ENCODE measurements at regions not wholly inside any gene's neighbourhood (a gene's known extent, or its start where the extent isn't known, plus 50 kb on each side); places are given as distances from the start of the nearest gene placed in this dataset.

DNA sequence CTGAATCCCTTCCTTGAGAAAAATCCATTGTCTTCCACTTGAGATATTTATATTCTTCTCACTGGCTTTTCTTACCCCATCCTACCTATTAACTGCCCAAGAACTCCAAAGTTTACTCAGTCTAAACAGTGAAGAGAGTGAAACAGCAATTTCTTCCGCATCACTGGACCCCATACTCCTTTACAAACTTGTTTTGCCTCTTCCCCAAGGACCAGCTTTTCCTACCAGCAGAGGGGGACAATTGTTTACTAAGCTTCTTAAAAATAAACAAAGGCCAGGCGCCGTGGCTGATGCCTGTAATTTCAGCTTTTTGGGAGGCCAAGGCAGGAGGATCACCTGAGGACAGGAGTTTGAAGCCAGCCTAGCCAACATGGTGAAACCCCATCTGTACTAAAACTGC lies 52.0 kb downstream of the LRATD1 start:
- no peak overlapping the region for H3K4me3 Mint-ChIP-seq
- no peaks in the 10 kb centered on the region for H3K27me3 Mint-ChIP-seq
- no peaks in the 10 kb centered on the region for H3K4me1 Mint-ChIP-seq
- H3K36me3 Mint-ChIP-seq (ENCODE audit: low read depth): no peaks in the 10 kb centered on the region
- CTCF ChIA-PET: interaction anchor here (1.4 kb wide), 1 partner anchor 13 kb away, joined by 3 read pairs; no protein-coding TSS in a partner anchor
- H3K9me3 Mint-ChIP-seq: no peaks in the 10 kb centered on the region
- no peak for DNase-seq
- no peak overlapping the region for H3K27ac Mint-ChIP-seq
- POLR2A ChIA-PET: no interaction called here

DNA sequence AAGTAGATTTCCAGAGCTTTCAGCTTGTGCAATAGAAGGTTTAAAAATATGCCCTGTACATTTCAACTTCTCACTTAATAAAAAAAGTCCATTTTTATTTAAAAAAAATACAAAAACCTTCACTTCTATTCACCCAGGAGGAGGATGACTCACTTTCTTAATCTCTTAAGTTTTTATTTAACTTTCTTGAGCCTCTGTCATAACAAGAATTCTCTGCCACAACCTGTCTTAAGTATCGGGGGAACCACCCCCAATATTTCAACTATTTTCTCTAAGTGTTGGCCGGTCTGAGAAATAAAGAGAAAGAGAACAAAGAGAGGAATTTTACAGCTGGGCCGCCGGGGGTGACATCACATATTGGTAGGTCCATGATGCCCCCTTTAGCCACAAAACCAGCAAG lies 58.4 kb downstream of the LRATD1 start:
- H3K27ac Mint-ChIP-seq: no peak overlapping the region
- H3K36me3 Mint-ChIP-seq (ENCODE audit: low read depth): no peaks in the 10 kb centered on the region
- H3K27me3 Mint-ChIP-seq: no peaks in the 10 kb centered on the region
- CTCF ChIA-PET: no interaction called here
- no peak overlapping the region for H3K4me3 Mint-ChIP-seq
- no peaks in the 10 kb centered on the region for H3K4me1 Mint-ChIP-seq
- POLR2A ChIA-PET: no interaction called here
- no peak for DNase-seq
- H3K9me3 Mint-ChIP-seq: peaks cover 3% of the 10 kb centered on the region

DNA sequence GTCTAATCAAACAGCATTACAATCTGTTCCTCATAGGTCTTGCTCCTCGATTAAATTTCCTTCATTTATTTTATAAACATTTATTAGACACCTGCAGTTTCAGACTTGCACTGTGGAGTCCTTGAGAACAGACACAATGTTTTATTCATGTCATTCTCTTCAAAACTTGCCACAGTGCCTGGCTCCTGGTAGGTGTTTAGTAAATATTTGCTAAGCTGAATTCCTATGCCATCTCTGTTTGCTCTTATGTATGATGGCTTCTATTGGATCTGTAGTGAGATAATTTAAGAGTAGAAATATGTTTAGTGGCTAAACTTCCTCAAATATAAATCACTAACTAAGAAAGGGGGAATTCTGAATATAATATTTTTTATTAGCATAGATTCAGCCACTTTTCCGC lies 61.4 kb downstream of the LRATD1 start:
- CTCF ChIA-PET: no interaction called here

DNA sequence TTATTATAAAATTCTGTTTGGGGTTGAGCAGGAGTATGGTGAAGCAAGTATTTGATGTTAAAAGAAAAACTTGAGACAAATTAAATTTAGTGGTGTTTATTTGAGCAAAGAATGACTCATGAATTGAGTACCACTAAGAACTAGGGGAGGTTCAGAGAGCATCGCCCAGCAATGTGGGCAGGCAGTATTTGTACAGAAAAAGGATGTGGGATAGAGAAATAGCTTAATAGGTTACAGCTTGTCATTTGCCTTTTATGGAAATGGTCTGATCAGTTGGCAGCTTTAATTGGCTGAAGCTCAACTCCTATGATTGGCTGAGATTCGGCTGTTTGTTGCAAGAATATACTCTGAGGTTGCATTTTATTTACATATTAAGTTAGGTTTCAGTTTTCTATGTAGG lies 68.2 kb downstream of the LRATD1 start:
- Mint-ChIP-seq H3K27me3 (no peaks in the 10 kb centered on the region), H3K36me3 (ENCODE audit: low read depth) (no peaks in the 10 kb centered on the region), H3K27ac (no peak overlapping the region), H3K4me3 (no peak overlapping the region), H3K9me3 (no peaks in the 10 kb centered on the region), H3K4me1 (no peaks in the 10 kb centered on the region)
- ChIA-PET CTCF (no interaction called here), POLR2A (no interaction called here)
- DNase-seq: no peak

More for the DNA sequence above, 61.4 kb downstream of the LRATD1 start:
- Mint-ChIP-seq H3K9me3 (peaks cover 3% of the 10 kb centered on the region), H3K36me3 (ENCODE audit: low read depth) (no peaks in the 10 kb centered on the region), H3K27ac (no peak overlapping the region), H3K27me3 (no peaks in the 10 kb centered on the region), H3K4me1 (no peaks in the 10 kb centered on the region), H3K4me3 (no peak overlapping the region)
- no peak for DNase-seq
- POLR2A ChIA-PET: no interaction called here

DNA sequence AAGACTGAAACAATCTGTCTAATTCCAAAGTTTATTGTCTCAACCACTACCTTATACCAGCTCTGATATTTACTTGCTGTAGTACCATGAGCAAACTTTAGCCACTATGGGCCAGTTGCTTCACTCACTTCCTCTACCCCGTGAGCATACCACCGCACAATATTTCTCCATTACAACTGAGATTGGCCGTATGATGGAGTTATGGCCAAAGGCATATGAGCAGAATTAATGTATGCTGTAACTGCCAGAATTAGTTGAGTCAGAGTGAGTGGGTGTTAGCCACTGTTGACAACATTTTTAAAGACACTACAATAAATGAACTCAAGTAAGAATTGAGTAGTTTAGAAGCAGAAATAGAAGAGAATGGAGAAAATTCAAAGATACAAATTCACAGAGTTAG lies 69.7 kb downstream of the LRATD1 start:
- Mint-ChIP-seq H3K9me3 (no peaks in the 10 kb centered on the region), H3K4me3 (no peak overlapping the region), H3K4me1 (no peaks in the 10 kb centered on the region), H3K36me3 (ENCODE audit: low read depth) (no peaks in the 10 kb centered on the region), H3K27ac (no peak overlapping the region), H3K27me3 (no peaks in the 10 kb centered on the region)
- no peak for DNase-seq
- POLR2A ChIA-PET: no interaction called here
- CTCF ChIA-PET: no interaction called here

DNA sequence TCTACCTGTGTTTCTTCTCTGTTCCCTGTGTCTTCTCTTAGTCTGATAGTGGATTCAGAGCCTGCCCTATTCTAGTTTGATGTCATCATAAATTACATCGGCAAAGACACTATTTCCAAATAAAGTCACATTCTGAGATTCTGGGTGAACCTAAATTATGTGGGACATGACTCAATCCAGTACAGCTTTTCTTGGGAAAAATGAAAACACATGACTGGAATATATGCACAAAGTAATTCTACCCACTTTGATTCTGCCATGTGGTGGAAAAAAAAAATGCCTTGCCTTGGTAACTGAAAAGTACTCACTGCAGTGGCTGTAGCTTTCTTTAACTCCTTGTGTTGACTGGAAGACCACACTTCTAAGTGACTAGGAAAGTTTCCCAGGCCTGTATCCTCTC lies 73.7 kb downstream of the LRATD1 start:
- Mint-ChIP-seq H3K27me3 (no peaks in the 10 kb centered on the region), H3K27ac (no peak overlapping the region), H3K4me3 (no peak overlapping the region), H3K36me3 (ENCODE audit: low read depth) (no peaks in the 10 kb centered on the region), H3K4me1 (no peaks in the 10 kb centered on the region), H3K9me3 (no peaks in the 10 kb centered on the region)
- ChIA-PET POLR2A (no interaction called here), CTCF (no interaction called here)
- no peak for DNase-seq

DNA sequence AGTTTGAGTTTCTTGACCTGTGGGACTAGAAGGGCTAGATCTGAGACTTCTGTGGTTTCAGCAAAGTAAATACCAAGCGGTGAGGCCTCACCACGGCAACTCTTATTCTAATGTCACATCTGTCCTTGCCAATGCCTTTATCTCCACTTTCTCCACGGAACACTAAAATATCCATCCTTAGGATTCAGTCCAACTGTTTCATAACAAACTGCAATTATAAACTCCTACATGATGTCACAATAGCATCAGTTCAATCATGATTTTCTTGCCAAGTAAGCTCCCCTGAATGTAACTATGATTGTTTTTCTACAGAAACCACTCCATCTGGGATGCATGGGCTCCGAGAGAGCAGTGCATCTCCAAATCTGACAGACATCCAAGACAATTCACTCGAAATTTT lies 79.6 kb downstream of the LRATD1 start:
- no peak overlapping the region for H3K4me3 Mint-ChIP-seq
- POLR2A ChIA-PET: no interaction called here
- no peaks in the 10 kb centered on the region for H3K9me3 Mint-ChIP-seq
- DNase-seq: no peak
- H3K27ac Mint-ChIP-seq: no peak overlapping the region
- no peaks in the 10 kb centered on the region for H3K4me1 Mint-ChIP-seq
- no peaks in the 10 kb centered on the region for H3K36me3 Mint-ChIP-seq (ENCODE audit: low read depth)
- H3K27me3 Mint-ChIP-seq: no peaks in the 10 kb centered on the region
- CTCF ChIA-PET: no interaction called here

DNA sequence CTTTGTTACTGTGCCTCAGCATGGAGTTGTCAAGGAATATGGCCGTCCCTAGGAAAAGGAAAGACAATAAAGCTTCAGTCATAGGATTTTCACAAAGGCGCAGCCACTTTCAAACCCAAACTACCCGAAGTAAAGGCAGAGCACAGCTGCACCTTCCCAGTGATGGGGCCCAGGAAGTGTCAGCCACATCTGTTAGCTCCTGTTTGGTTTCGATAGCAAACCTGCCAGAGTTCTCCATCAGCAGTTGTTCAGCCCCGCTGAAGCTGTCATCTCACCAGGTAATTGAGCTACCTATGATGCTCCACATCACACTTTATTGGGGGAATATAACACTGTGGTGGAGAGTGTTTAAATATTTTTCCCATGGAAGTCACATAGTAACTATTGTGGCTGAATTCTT lies 80.7 kb downstream of the LRATD1 start:
- CTCF ChIA-PET: no interaction called here
- Mint-ChIP-seq H3K36me3 (ENCODE audit: low read depth) (no peaks in the 10 kb centered on the region), H3K27me3 (no peaks in the 10 kb centered on the region)

DNA sequence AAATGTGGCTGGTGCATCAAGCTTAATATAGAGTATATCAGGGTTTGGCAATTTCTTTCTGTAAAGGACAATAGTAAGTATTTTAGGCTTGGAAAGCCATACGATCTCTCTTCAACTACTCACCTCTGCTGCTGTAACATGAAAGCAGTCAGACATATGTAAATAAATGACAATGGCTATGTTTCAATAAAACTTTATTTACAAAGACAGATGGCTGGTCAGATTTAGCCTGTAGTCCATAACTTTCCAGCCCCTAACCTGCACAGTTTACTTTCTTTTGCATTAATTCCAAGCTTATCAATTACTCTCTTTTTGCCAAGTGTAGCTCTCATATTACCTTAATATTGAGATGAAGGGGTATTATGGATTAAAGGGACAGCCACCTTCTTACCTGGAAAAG lies 83.1 kb downstream of the LRATD1 start:
- no peaks in the 10 kb centered on the region for H3K4me1 Mint-ChIP-seq
- no peak for DNase-seq
- no peaks in the 10 kb centered on the region for H3K36me3 Mint-ChIP-seq (ENCODE audit: low read depth)
- ChIA-PET CTCF (no interaction called here), POLR2A (no interaction called here)
- H3K9me3 Mint-ChIP-seq: no peaks in the 10 kb centered on the region
- no peak overlapping the region for H3K4me3 Mint-ChIP-seq
- no peaks in the 10 kb centered on the region for H3K27me3 Mint-ChIP-seq
- H3K27ac Mint-ChIP-seq: no peak overlapping the region

More for the DNA sequence above, 80.7 kb downstream of the LRATD1 start:
- Mint-ChIP-seq H3K4me3 (no peak overlapping the region), H3K27ac (no peak overlapping the region), H3K4me1 (no peaks in the 10 kb centered on the region), H3K9me3 (no peaks in the 10 kb centered on the region)
- POLR2A ChIA-PET: no interaction called here
- DNase-seq: no peak

DNA sequence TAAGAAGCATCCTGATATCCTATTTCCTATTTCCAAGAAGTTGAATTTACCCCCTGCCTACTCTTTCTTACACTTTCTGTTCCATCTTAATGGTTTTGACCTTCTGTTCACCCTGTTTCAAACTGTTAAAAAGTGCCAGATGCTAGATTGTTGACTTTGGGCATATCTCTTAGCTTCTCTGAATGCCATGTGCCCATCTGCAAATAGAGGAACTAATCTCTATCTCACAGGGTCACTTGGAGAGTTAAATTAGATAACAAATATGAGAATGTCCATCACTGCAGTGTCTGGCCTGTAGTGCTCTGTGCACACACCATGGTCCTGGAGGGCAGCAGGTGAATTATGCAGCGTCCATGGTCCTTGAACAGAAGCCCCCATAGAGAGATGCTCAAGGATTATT lies 83.8 kb downstream of the LRATD1 start:
- no peak for DNase-seq
- no peak overlapping the region for H3K27ac Mint-ChIP-seq
- no peaks in the 10 kb centered on the region for H3K9me3 Mint-ChIP-seq
- no peaks in the 10 kb centered on the region for H3K4me1 Mint-ChIP-seq
- no peak overlapping the region for H3K4me3 Mint-ChIP-seq
- H3K36me3 Mint-ChIP-seq (ENCODE audit: low read depth): no peaks in the 10 kb centered on the region
- CTCF ChIA-PET: no interaction called here
- POLR2A ChIA-PET: no interaction called here
- H3K27me3 Mint-ChIP-seq: no peaks in the 10 kb centered on the region

DNA sequence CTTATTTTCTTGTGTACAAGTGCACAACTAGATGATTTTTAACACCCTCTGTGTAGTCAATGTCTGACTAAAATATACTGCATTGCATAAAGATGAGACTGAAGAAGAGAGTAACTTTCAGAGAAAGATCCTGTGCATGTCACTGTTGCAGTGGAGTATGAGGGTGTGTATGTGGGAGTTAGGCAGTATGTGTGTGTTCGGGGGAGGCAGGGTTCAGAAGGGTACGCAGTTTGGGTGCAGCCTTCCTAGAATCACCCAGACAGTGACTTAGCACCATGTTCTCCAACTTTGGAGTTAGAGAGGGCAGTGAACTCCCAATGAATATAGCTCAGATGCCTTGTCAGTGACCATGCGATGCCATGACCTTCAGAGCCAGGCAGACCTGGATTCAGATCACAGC lies 84.6 kb downstream of the LRATD1 start:
- DNase-seq: no peak
- POLR2A ChIA-PET: no interaction called here
- Mint-ChIP-seq H3K9me3 (no peaks in the 10 kb centered on the region), H3K36me3 (ENCODE audit: low read depth) (no peaks in the 10 kb centered on the region), H3K27me3 (no peaks in the 10 kb centered on the region), H3K27ac (no peak overlapping the region), H3K4me1 (no peaks in the 10 kb centered on the region), H3K4me3 (no peak overlapping the region)
- CTCF ChIA-PET: no interaction called here

DNA sequence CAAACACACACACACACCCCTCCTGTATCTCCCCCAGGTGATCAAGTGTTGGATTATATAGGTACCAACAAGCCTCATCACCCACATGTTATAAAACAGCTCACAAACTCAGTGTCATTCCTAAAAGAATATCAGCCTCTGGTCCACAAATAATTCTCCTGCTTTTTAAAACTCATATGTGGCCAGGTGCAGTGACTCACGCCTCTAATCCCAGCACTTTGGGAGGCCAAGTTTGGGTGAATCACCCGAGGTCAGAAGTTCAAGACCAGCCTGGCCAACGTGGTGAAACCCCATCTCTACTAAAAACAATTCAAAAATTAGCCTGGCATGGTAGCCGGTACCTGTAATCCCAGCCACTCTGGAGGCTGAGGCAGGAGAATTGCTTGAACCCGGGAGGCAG lies 87.8 kb downstream of the LRATD1 start:
- DNase-seq: no peak

DNA sequence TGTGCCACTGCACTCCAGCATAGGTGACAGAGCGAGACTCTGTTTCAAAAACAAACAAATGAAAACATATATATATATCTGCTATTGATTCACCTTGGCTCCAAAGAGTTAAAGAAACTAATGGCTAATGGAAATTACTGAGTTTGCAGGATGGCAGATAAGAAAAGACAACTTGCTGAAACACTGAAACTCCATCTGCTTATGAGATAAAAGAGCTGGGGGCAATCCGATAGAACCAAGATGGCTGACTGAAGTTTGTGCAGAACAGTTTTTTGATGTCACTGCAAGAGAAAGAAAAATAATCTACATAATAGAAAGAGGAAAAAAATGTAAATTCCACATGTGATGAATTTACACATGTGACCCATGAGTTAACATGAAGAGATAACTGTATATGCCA lies 88.2 kb downstream of the LRATD1 start:
- CTCF ChIA-PET: no interaction called here
- no peak overlapping the region for H3K4me3 Mint-ChIP-seq
- no peaks in the 10 kb centered on the region for H3K4me1 Mint-ChIP-seq
- POLR2A ChIA-PET: interaction anchor here (0.7 kb wide), 1 partner anchor 1895 kb away, joined by 3 read pairs; no protein-coding TSS in a partner anchor
- no peak for DNase-seq
- H3K9me3 Mint-ChIP-seq: no peaks in the 10 kb centered on the region
- no peaks in the 10 kb centered on the region for H3K36me3 Mint-ChIP-seq (ENCODE audit: low read depth)
- H3K27me3 Mint-ChIP-seq: no peaks in the 10 kb centered on the region
- H3K27ac Mint-ChIP-seq: no peak overlapping the region

More for the DNA sequence above, 87.8 kb downstream of the LRATD1 start:
- Mint-ChIP-seq H3K4me3 (no peak overlapping the region), H3K4me1 (no peaks in the 10 kb centered on the region), H3K36me3 (ENCODE audit: low read depth) (no peaks in the 10 kb centered on the region), H3K27ac (no peak overlapping the region), H3K9me3 (no peaks in the 10 kb centered on the region), H3K27me3 (no peaks in the 10 kb centered on the region)
- ChIA-PET POLR2A (interaction anchor here (0.7 kb wide), 1 partner anchor 1895 kb away, joined by 3 read pairs; no protein-coding TSS in a partner anchor), CTCF (no interaction called here)

DNA sequence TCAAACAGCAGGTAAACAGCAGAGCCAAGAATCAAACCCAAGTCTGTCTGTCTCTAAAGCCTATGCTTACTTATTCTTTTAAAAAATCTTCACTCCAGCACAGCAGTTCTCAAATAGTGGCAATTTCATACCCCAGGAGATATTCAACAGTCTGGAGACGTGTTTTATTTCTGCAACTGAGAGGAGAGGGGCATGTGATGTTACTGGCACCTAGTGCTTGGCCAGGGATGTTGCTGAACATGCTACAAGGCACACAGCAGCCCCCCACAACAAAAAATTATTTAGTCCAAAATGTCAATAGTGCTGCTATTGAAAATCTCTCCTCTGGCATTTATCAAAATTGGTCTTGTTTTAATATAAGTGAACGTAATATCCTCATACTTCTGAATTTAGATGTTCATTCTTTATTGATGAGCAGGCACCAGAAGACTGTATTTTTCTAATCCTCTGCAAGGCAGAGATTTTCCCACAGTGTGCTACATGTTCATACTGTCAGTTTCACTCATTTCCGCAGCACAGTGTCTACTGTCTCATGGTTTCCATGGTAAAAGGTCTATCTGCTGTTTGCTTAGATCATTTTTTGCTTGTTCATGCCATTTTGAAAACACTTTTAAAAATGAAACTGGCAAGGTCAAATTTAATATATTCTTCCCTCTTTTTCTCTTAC lies 90.5 kb downstream of the LRATD1 start:
- POLR2A ChIA-PET: no interaction called here
- no peak overlapping the region for H3K27ac Mint-ChIP-seq
- no peaks in the 10 kb centered on the region for H3K27me3 Mint-ChIP-seq
- no peaks in the 10 kb centered on the region for H3K9me3 Mint-ChIP-seq
- no peak overlapping the region for H3K4me3 Mint-ChIP-seq
- no peaks in the 10 kb centered on the region for H3K4me1 Mint-ChIP-seq
- DNase-seq: no peak
- no peaks in the 10 kb centered on the region for H3K36me3 Mint-ChIP-seq (ENCODE audit: low read depth)
- CTCF ChIA-PET: no interaction called here
